DMS79 treated with DMSO at 0.1 percent for 48 hours (cell line): ENCODE measurements at regions not wholly inside any gene's neighbourhood (a gene's known extent, or its start where the extent isn't known, plus 50 kb on each side); places are given as distances from the start of the nearest gene placed in this dataset.
A peak's percentile ranks its signal among the peaks of the same experiment; 100 is the strongest.

Experiments
- DNase-seq: peaks from one replicate; lab custom pipeline; 2025; lab: John Stamatoyannopoulos, UW

DNA sequence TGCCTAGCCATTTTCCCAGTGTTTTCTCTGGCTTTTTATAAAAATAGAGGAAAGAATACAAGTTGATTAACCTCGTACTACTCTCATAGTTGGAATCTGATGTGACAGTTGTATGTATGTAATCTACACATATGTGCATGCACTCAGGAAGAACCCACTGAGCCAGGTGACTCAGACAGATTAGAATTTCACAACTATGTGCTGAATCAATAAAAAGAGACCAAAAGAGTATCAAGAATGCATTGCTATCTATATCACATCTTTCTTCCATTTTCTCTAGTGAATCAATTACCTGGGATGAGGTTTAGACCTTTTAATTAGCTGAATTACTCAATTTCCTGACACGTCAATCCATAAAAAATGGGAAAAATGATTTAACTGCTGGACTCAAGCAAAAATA lies 319.3 kb upstream of the ATP10A start:
- DNase-seq = no peak

DNA sequence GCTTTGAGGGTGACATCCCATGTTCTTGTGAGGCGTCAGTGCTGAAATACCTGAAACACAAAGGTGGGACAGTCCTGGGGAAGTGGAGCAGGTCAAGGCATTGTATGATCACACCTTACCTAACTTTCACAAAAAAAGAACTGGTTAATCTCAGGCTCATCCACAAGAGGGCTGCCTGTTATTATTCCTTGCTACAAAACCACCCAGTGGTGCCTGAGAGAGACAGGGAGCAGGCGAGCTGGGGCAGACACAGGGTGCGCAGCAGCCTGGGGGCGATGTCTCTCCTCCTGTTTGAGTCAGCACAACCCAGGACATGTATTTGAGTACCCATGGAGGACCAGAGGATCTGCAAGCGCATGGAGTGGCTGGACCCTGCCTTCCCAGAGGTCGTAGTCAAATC lies 316.8 kb upstream of the ATP10A start:
- no peak for DNase-seq

GRCh38 chr15:26178640-26179220 lies 315.6 kb upstream of the ATP10A start:
- no peak for DNase-seq

DNA sequence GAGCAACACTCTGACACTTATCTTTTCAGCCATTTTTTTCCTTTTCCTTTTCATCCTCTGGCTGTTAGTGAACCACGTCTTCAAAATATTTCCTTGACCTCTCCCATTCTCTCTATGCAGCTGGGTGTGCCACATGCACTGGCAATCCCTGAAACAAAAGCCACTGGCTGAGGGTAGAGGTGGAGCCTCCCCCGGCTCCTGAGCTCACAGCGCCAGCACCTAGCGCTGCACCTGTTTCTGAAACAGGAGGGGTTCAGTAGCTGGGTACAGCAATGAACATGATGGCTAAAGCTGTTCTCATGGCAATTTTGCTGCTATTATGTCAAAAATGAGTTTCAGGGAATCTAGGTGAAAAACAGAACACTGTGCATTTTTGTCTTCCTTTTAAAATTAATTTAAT lies 314.7 kb upstream of the ATP10A start:
- no peak for DNase-seq

DNA sequence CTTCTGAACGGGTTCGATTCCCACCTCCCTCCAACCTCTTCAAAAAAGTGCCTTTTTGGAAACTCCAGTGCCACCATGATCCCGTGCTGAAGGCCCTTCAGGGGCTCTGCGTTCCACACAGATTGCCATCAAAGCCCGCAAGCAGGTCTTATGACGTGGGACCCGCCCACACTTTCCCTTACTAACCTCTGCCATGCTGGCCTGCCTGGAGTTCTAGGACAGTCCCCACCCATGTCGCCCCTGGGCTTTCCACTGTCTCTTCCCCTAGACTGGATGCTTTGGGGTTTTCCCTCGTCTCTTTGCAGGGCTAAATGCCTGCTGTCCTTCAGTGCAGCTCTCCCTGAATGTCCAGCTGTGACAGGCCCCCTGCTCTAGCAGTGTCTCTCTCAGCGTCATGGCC lies 313.7 kb upstream of the ATP10A start:
- no peak for DNase-seq

DNA sequence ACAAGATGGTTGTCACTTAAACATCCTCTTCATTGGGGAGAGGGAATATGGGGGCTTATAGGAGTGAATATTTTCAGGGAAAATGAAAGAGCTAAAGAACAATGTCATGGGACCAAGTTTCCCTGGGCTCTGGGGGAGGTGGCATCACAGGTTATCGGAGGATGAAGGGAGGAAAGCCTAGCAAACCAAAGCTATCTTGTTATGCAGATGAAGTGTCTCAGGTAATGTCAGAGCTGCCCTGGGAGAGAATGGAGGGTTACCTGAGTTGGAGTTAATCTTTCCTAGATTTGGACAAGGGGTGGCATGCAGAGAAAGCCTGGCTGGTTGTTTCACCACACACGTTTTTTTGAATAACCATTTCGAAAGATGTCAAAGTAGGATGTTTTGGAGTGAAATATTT lies 308.1 kb upstream of the ATP10A start:
- DNase-seq = no peak

GRCh38 chr15:26166429-26166828 lies 303.3 kb upstream of the ATP10A start:
- DNase-seq = no peak

GRCh38 chr15:26165546-26165945 lies 302.4 kb upstream of the ATP10A start:
- DNase-seq = no peak

GRCh38 chr15:26160343-26160742 lies 297.2 kb upstream of the ATP10A start:
- DNase-seq = no peak

DNA sequence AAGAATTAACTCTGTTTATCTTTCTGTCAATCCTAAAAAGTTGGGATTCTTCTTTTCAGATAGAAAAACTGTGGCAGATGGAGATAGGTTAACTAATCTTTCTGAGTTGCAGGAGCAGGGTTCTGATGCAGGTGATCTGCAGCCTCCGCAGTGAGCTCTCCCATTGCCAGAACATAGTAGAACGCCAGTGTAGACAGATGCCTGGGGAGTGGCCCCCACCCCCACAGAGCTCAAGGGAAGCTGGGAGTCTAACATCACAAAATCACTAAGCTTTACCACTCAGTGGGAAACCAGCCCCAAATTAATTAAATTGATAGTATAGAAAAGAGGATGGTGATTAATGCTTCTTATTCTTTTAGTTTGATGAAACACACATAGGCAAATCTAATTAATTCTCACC lies 295.0 kb upstream of the ATP10A start:
- DNase-seq = no peak

GRCh38 chr15:26157081-26157480 lies 294.0 kb upstream of the ATP10A start:
- DNase-seq = no peak

DNA sequence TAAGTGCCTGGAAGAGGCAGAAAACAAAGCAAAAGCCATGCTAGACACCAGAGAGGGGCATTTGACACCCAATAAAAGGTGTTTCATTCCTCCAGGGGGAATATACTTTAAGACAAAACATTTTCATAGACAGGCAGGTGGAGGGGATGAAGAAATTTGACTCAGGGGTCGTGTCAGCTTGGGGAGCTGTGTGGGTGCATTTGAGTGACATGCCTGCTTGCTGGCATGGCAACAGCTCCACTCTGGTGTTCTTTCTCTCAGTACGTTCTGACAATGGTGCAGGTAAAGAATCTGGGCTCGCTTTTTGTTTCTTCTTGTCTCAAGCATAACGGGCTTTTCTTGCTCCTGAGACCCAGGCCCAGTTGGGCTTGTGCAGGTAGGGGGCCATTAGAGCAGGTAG lies 292.9 kb upstream of the ATP10A start:
- no peak for DNase-seq

GRCh38 chr15:26148156-26148860 lies 285.2 kb upstream of the ATP10A start:
- no peak for DNase-seq

- DNase-seq = no peak
Measured at GRCh38 chr15:26146202-26146601, 283.1 kb upstream of the ATP10A start.

GRCh38 chr15:26145796-26146195 lies 282.7 kb upstream of the ATP10A start:
- no peak for DNase-seq

GRCh38 chr15:26144836-26145235 lies 281.7 kb upstream of the ATP10A start:
- DNase-seq = no peak

DNA sequence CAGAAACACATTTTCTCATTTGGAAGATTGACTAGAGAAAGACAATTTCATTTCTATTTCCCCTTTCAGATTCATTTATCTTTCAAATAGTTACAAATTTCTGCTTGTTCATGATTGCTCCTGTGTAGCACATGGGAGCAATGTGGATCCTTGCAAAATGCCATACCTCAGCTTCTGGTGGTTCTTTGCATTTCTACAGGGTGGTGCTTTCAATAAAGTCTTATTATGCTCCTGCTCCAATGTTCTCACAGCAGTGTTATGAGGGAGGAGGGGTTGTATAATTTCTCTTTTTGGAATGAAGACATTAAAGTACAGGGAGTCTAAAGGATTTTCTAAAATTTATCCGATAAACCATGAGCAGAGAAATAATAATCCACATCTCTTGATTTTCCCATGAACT lies 280.1 kb upstream of the ATP10A start:
- no peak for DNase-seq

- no peak for DNase-seq
Measured at GRCh38 chr15:26134812-26135211, 271.7 kb upstream of the ATP10A start.

DNA sequence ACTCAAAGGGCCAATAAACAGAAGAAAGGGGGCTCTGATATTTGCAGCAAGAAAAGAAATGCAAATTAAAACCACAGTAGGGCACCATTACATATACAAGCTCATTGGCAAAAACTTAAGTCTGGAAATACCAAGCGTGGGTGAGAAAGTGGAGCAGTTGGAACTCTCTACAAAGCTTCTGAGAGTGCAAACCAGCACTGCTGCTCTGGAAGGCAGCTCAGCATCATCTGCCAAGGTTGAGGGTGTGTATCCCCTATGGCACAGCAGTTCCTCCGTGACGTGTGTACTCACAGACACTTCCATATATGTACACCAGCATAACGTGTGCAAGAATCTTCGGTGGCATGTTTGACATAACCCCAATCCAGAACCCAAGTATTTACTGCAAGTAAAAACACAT lies 271.0 kb upstream of the ATP10A start:
- no peak for DNase-seq

DNA sequence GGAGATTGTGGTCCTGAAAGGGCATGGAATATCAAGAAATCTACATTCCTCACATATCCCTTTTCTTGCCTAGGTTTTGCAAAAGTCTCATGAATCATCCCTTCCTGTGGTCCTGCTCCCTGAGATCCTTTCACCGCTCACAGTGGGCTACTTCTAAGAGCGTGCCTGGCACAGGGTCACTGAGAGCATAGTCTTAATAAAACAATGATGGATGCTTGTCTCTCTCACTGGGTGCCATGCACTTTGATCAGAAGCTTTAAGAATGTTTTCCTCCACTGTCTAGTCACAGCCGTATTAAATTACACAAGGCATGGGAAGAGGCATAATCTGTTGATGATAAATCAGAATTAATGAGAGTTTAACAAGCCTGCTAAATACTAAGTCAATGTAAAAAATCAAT lies 269.7 kb upstream of the ATP10A start:
- no peak for DNase-seq

GRCh38 chr15:26129852-26130251 lies 266.7 kb upstream of the ATP10A start:
- DNase-seq = no peak

GRCh38 chr15:26128611-26129140 lies 265.5 kb upstream of the ATP10A start:
- no peak for DNase-seq

DNA sequence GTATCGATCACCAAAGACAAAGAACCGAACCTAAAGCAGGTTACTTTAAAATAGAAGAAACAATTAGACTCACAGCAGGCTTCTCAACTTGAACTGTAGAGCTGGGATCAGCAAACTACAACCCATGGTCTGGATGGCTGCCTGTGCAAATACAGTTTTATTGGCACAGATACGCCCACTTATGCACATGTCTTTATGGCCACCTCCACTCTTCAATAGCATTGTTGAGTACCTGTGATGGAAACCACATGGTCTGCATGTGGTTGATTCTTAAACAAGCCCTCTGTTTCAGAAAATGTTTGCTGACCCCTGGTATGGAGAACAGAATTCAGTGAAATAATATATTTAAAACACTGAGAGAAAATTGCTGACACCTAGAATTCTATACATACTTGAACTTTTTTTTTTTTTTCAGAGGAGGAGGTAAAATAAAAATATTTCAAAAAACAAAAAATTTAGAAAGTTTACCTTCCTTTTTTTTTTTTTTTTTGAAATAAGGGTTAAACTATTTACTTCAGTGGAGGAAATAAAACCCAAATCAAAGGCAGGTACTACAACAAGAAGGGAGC lies 263.8 kb upstream of the ATP10A start:
- peak; percentile 51 for DNase-seq

GRCh38 chr15:26126070-26126469 lies 262.9 kb upstream of the ATP10A start:
- peak; percentile 13 for DNase-seq
